Ovary (tissue), 3 donors: ENCODE measurements at regions not wholly inside any gene's neighbourhood (a gene's known extent, or its start where the extent isn't known, plus 50 kb on each side); places are given as distances from the start of the nearest gene placed in this dataset.

ENCODE experiments used
- CTCF ChIP-seq, 3 donors: fragments of 450-650 bp in 2 of 3; fragments of 200-600 bp in 1 of 3; IDR thresholded peaks; one replicate each; pipeline versions ENCODE4 v1.5.1 to v1.8.0; 2016 to 2022; ENCODE audit warnings: antibody characterized with exemption in 3 of 3, mild to moderate bottlenecking in 1 of 3
- EP300 ChIP-seq: sonication (generic); formaldehyde crosslinking; IDR thresholded peaks from one replicate; pipeline ENCODE4 v1.6.1; 2017; ENCODE audit warnings: antibody characterized with exemption
- donor health status: DM: no; HTN: no; CAD: no.

- TF ChIP-seq CTCF (IDR thresholded peaks at IDR 0.05), result no peak
- no peak for TF ChIP-seq EP300
These were observed 168.4 kb upstream of the NHS start for GRCh38 chrX:17206584-17206983.
